ENCODE measurements at regions not wholly inside any gene's neighbourhood (a gene's known extent, or its start where the extent isn't known, plus 50 kb on each side); places are given as distances from the start of the nearest gene placed in this dataset.

- no peak for TF ChIP-seq POLR2A (IDR thresholded peaks at IDR 0.05)
- TF ChIP-seq CTCF (IDR thresholded peaks at IDR 0.05), result no peak
- H3K9me3 ChIP-seq, result no peaks in the 10 kb centered on the region
- no peaks in the 10 kb centered on the region for H3K4me1 ChIP-seq
- H3K27ac ChIP-seq, result no peak overlapping the region
- intact Hi-C loops (cut with DNase I), result no loop called here
- H3K36me3 ChIP-seq, result no peaks in the 10 kb centered on the region
- 42 to 48% methylated on average over 2 of the region's 2 CpGs for WGBS, 2 donors
- no peak overlapping the region for H3K4me3 ChIP-seq
- no peak for DNase-seq
- no peaks in the 10 kb centered on the region for H3K27me3 ChIP-seq
These were observed 108.5 kb upstream of the GLRA2 start for GRCh38 chrX:14420841-14421240.

GRCh38 chrX:14412686-14413085 is 116.7 kb upstream of the GLRA2 start:
- intact Hi-C loops (cut with DNase I), result no loop called here
- TF ChIP-seq POLR2A (IDR thresholded peaks at IDR 0.05), result no peak
- no peak for TF ChIP-seq CTCF (IDR thresholded peaks at IDR 0.05)
- H3K4me3 ChIP-seq, result no peak overlapping the region
- H3K27me3 ChIP-seq, result no peaks in the 10 kb centered on the region
- no peaks in the 10 kb centered on the region for H3K9me3 ChIP-seq
- no peaks in the 10 kb centered on the region for H3K36me3 ChIP-seq
- 44 to 67% methylated on average over 1 of the region's 1 CpG for WGBS, 2 donors
- DNase-seq, result no peak
- no peak overlapping the region for H3K27ac ChIP-seq
- H3K4me1 ChIP-seq, result no peaks in the 10 kb centered on the region

- Histone ChIP-seq H3K4me3 (no peak overlapping the region), H3K27me3 (no peaks in the 10 kb centered on the region), H3K36me3 (no peaks in the 10 kb centered on the region), H3K9me3 (no peaks in the 10 kb centered on the region), H3K4me1 (no peaks in the 10 kb centered on the region), H3K27ac (no peak overlapping the region)
- TF ChIP-seq POLR2A (IDR thresholded peaks at IDR 0.05), result no peak
- intact Hi-C loops (cut with DNase I), result no loop called here
- DNase-seq, result no peak
- WGBS, 2 donors, result 20 to 33% methylated on average over 1 of the region's 1 CpG
These were observed 118.0 kb upstream of the GLRA2 start for GRCh38 chrX:14411326-14411725.

- intact Hi-C loops (cut with DNase I), result no loop called here
- TF ChIP-seq CTCF (IDR thresholded peaks at IDR 0.05) (no peak), POLR2A (IDR thresholded peaks at IDR 0.05) (no peak)
These were observed 120.0 kb upstream of the GLRA2 start for GRCh38 chrX:14409341-14409740.

GRCh38 chrX:14406225-14406624 is 123.1 kb upstream of the GLRA2 start:
- DNase-seq, result no peak
- H3K4me3 ChIP-seq, result no peak overlapping the region
- no peak for TF ChIP-seq POLR2A (IDR thresholded peaks at IDR 0.05)
- TF ChIP-seq CTCF (IDR thresholded peaks at IDR 0.05), result no peak
- intact Hi-C loops (cut with DNase I), result no loop called here
- H3K27me3 ChIP-seq, result no peaks in the 10 kb centered on the region
- H3K9me3 ChIP-seq, result no peaks in the 10 kb centered on the region
- no peaks in the 10 kb centered on the region for H3K36me3 ChIP-seq
- no peaks in the 10 kb centered on the region for H3K4me1 ChIP-seq
- H3K27ac ChIP-seq, result no peak overlapping the region

More at GRCh38 chrX:14409341-14409740, 120.0 kb upstream of the GLRA2 start:
- H3K36me3 ChIP-seq, result no peaks in the 10 kb centered on the region
- no peak for DNase-seq
- H3K4me3 ChIP-seq, result no peak overlapping the region
- H3K9me3 ChIP-seq, result no peaks in the 10 kb centered on the region
- H3K4me1 ChIP-seq, result no peaks in the 10 kb centered on the region
- no peak overlapping the region for H3K27ac ChIP-seq
- WGBS, 2 donors, result 21 to 33% methylated on average over 2 of the region's 2 CpGs
- H3K27me3 ChIP-seq, result no peaks in the 10 kb centered on the region

GRCh38 chrX:14398725-14399124 is 130.6 kb upstream of the GLRA2 start:
- H3K9me3 ChIP-seq, result no peaks in the 10 kb centered on the region
- H3K36me3 ChIP-seq, result no peaks in the 10 kb centered on the region
- no peak for DNase-seq
- 23 to 70% methylated on average over 2 of the region's 2 CpGs for WGBS, 2 donors
- H3K4me1 ChIP-seq, result no peaks in the 10 kb centered on the region
- TF ChIP-seq CTCF (IDR thresholded peaks at IDR 0.05) (no peak), POLR2A (IDR thresholded peaks at IDR 0.05) (no peak)
- H3K27ac ChIP-seq, result no peak overlapping the region
- intact Hi-C loops (cut with DNase I), result no loop called here
- no peaks in the 10 kb centered on the region for H3K27me3 ChIP-seq
- no peak overlapping the region for H3K4me3 ChIP-seq

Data from esophagus squamous epithelium (tissue), 5 donors.